ENCODE measurements at regions not wholly inside any gene's neighbourhood (a gene's known extent, or its start where the extent isn't known, plus 50 kb on each side); places are given as distances from the start of the nearest gene placed in this dataset.

GRCh38 chr9:13439685-13440476, 160.4 kb upstream of the MPDZ start (continued):
- TF ChIP-seq EZH2 (IDR thresholded peaks at IDR 0.05; ENCODE audit: low read depth, unreplicated experiment), result no peak
- no peak for TF ChIP-seq CREB1 (CRISPR knock-in tag; IDR thresholded peaks at IDR 0.05; ENCODE audit: low read depth)
- no peak for TF ChIP-seq JUNB (IDR thresholded peaks at IDR 0.05; ENCODE audit: unreplicated experiment)
- no peak for TF ChIP-seq ZNF331 (CRISPR knock-in tag; IDR thresholded peaks at IDR 0.05; ENCODE audit: low read depth)
- TF ChIP-seq NANOG (IDR thresholded peaks at IDR 0.05; ENCODE audit: borderline replicate concordance), result no peak
- no peak for TF ChIP-seq POLR2AphosphoS5 (IDR thresholded peaks at IDR 0.05; ENCODE audit: low read depth)
- no peak for TF ChIP-seq CTCF (conservative IDR thresholded peaks at IDR 0.05; ENCODE audit: low read depth in 2 of 2)

GRCh38 chr9:13437866-13438265, 158.4 kb upstream of the MPDZ start:
- no peak overlapping the region for H3K4me3 ChIP-seq
- DNase-seq (ENCODE audit: low spot score) (no peak), ATAC-seq (no peak)
- H3K27me3 Mint-ChIP-seq (ENCODE audit: insufficient read depth, low read depth, poor library complexity), result no peaks in the 10 kb centered on the region
- H4K20me1 ChIP-seq (replicated peaks; ENCODE audit: insufficient read depth), result no peaks in the 10 kb centered on the region
- H3K4me2 ChIP-seq, result no peak overlapping the region
- no peaks in the 10 kb centered on the region for H3K36me3 Mint-ChIP-seq (ENCODE audit: low read depth)
- 0 out of 3 replicates have a peak, but pooled peaks cover 8% of the 10 kb centered on the region for H3K4me1 Mint-ChIP-seq
- H3K27ac Mint-ChIP-seq, result no peak overlapping the region
- H3K79me2 ChIP-seq (replicated peaks; ENCODE audit: insufficient read depth), result no peaks in the 10 kb centered on the region
- H3K27me3 ChIP-seq (ENCODE audit: insufficient read depth), result no peaks in the 10 kb centered on the region
- H3K27ac ChIP-seq (ENCODE audit: low read depth), result no peak overlapping the region
- peaks cover 3% of the 10 kb centered on the region; the same call in 1 of the 2 replicates for H3K4me1 ChIP-seq (ENCODE audit: insufficient read depth)
- H3F3A ChIP-seq (replicated peaks; ENCODE audit: low read depth), result no peaks in the 10 kb centered on the region
- no peaks in the 10 kb centered on the region for H3K36me3 ChIP-seq (ENCODE audit: insufficient read depth)
- H2AFZ ChIP-seq, result no peak overlapping the region
- no peaks in the 10 kb centered on the region for H3K9me3 Mint-ChIP-seq
- H3K9me2 ChIP-seq (ENCODE audit: insufficient read depth), result peaks cover 5% of the 10 kb centered on the region; the same call in 1 of the 2 replicates
- H3K4me3 Mint-ChIP-seq, result no peak overlapping the region
- TF ChIP-seq EZH2phosphoT487 (IDR thresholded peaks at IDR 0.05; ENCODE audit: unreplicated experiment), result no peak
- TF ChIP-seq STAT1 (IDR thresholded peaks at IDR 0.05; ENCODE audit: unreplicated experiment), result no peak
- no peak for TF ChIP-seq ZNF114 (CRISPR knock-in tag; IDR thresholded peaks at IDR 0.05)
- no peak for TF ChIP-seq CREB1 (CRISPR knock-in tag; IDR thresholded peaks at IDR 0.05; ENCODE audit: low read depth)
- TF ChIP-seq ZNF331 (CRISPR knock-in tag; IDR thresholded peaks at IDR 0.05; ENCODE audit: low read depth), result no peak
- no peak for TF ChIP-seq POLR2AphosphoS5 (IDR thresholded peaks at IDR 0.05; ENCODE audit: low read depth)
- no peak for TF ChIP-seq NANOG (IDR thresholded peaks at IDR 0.05; ENCODE audit: borderline replicate concordance)
- TF ChIP-seq REST (IDR thresholded peaks at IDR 0.05; ENCODE audit: unreplicated experiment), result no peak
- TF ChIP-seq, protein P1, sequence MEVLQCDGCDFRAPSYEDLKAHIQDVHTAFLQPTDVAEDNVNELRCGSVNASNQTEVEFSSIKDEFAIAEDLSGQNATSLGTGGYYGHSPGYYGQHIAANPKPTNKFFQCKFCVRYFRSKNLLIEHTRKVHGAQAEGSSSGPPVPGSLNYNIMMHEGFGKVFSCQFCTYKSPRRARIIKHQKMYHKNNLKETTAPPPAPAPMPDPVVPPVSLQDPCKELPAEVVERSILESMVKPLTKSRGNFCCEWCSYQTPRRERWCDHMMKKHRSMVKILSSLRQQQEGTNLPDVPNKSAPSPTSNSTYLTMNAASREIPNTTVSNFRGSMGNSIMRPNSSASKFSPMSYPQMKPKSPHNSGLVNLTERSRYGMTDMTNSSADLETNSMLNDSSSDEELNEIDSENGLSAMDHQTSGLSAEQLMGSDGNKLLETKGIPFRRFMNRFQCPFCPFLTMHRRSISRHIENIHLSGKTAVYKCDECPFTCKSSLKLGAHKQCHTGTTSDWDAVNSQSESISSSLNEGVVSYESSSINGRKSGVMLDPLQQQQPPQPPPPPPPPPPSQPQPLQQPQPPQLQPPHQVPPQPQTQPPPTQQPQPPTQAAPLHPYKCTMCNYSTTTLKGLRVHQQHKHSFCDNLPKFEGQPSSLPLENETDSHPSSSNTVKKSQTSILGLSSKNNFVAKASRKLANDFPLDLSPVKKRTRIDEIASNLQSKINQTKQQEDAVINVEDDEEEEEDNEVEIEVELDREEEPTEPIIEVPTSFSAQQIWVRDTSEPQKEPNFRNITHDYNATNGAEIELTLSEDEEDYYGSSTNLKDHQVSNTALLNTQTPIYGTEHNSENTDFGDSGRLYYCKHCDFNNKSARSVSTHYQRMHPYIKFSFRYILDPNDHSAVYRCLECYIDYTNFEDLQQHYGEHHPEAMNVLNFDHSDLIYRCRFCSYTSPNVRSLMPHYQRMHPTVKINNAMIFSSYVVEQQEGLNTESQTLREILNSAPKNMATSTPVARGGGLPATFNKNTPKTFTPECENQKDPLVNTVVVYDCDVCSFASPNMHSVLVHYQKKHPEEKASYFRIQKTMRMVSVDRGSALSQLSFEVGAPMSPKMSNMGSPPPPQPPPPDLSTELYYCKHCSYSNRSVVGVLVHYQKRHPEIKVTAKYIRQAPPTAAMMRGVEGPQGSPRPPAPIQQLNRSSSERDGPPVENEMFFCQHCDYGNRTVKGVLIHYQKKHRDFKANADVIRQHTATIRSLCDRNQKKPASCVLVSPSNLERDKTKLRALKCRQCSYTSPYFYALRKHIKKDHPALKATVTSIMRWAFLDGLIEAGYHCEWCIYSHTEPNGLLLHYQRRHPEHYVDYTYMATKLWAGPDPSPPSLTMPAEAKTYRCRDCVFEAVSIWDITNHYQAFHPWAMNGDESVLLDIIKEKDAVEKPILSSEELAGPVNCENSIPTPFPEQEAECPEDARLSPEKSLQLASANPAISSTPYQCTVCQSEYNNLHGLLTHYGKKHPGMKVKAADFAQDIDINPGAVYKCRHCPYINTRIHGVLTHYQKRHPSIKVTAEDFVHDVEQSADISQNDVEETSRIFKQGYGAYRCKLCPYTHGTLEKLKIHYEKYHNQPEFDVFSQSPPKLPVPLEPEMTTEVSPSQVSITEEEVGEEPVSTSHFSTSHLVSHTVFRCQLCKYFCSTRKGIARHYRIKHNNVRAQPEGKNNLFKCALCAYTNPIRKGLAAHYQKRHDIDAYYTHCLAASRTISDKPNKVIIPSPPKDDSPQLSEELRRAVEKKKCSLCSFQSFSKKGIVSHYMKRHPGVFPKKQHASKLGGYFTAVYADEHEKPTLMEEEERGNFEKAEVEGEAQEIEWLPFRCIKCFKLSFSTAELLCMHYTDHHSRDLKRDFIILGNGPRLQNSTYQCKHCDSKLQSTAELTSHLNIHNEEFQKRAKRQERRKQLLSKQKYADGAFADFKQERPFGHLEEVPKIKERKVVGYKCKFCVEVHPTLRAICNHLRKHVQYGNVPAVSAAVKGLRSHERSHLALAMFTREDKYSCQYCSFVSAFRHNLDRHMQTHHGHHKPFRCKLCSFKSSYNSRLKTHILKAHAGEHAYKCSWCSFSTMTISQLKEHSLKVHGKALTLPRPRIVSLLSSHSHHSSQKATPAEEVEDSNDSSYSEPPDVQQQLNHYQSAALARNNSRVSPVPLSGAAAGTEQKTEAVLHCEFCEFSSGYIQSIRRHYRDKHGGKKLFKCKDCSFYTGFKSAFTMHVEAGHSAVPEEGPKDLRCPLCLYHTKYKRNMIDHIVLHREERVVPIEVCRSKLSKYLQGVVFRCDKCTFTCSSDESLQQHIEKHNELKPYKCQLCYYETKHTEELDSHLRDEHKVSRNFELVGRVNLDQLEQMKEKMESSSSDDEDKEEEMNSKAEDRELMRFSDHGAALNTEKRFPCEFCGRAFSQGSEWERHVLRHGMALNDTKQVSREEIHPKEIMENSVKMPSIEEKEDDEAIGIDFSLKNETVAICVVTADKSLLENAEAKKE (CRISPR knock-in tag; IDR thresholded peaks at IDR 0.05), result no peak
- no peak for TF ChIP-seq EZH2 (IDR thresholded peaks at IDR 0.05; ENCODE audit: low read depth, unreplicated experiment)

All from GM23338 (cell line).